ENCODE measurements at regions not wholly inside any gene's neighbourhood (a gene's known extent, or its start where the extent isn't known, plus 50 kb on each side); places are given as distances from the start of the nearest gene placed in this dataset.

GRCh38 chr11:97742717-97743116, 1278.0 kb upstream of the CNTN5 start:
- TF ChIP-seq POLR2A (IDR thresholded peaks at IDR 0.05) (no peak), POLR2AphosphoS5 (IDR thresholded peaks at IDR 0.05) (no peak), EP300 (IDR thresholded peaks at IDR 0.05) (no peak), CTCF (IDR thresholded peaks at IDR 0.05) (no peak)

All from sigmoid colon (tissue), 4 donors.